ENCODE measurements at regions not wholly inside any gene's neighbourhood (a gene's known extent, or its start where the extent isn't known, plus 50 kb on each side); places are given as distances from the start of the nearest gene placed in this dataset.
"Not testable (repeated sequence)": the region's sequence is repeated elsewhere in the genome, so short reads cannot be mapped to it uniquely, and the experiment has no call there.

GRCh38 chr9:38253200-38253599, 139.3 kb upstream of the ALDH1B1 start:
- DNase-seq, result no peak

- no peak for DNase-seq
These were observed 141.3 kb upstream of the ALDH1B1 start for GRCh38 chr9:38251036-38251860.

GRCh38 chr9:38250279-38251035, 142.0 kb upstream of the ALDH1B1 start:
- DNase-seq, result no peak

GRCh38 chr9:38249587-38250210, 142.8 kb upstream of the ALDH1B1 start:
- DNase-seq, result no peak

- no peak for DNase-seq
These were observed 143.5 kb upstream of the ALDH1B1 start for GRCh38 chr9:38249049-38249448.

GRCh38 chr9:38246833-38247232, 145.7 kb upstream of the ALDH1B1 start:
- DNase-seq, result no peak

- DNase-seq, result no peak
These were observed 147.5 kb upstream of the ALDH1B1 start for GRCh38 chr9:38244971-38245370.

GRCh38 chr9:38243993-38244392, 148.5 kb upstream of the ALDH1B1 start:
- no peak for DNase-seq

GRCh38 chr9:38242151-38242550, 150.4 kb upstream of the ALDH1B1 start:
- not testable (repeated sequence) for DNase-seq

GRCh38 chr9:38240051-38240450, 152.5 kb upstream of the ALDH1B1 start:
- no peak for DNase-seq

- no peak for DNase-seq
These were observed 157.3 kb upstream of the ALDH1B1 start for GRCh38 chr9:38235244-38235643.

GRCh38 chr9:38234479-38235170, 157.9 kb upstream of the ALDH1B1 start:
- DNase-seq, result no peak

GRCh38 chr9:38233796-38234355, 158.6 kb upstream of the ALDH1B1 start:
- no peak for DNase-seq

GRCh38 chr9:38233343-38233742, 159.2 kb upstream of the ALDH1B1 start:
- no peak for DNase-seq

- DNase-seq, result no peak
These were observed 159.6 kb upstream of the ALDH1B1 start for GRCh38 chr9:38232895-38233294.

- DNase-seq, result no peak
These were observed 160.6 kb upstream of the SHB start for GRCh38 chr9:38229504-38230155.

GRCh38 chr9:38229104-38229500, 160.1 kb upstream of the SHB start:
- no peak for DNase-seq

- DNase-seq, result no peak
These were observed 159.5 kb upstream of the SHB start for GRCh38 chr9:38228331-38229103.

GRCh38 chr9:38227656-38228055, 158.6 kb upstream of the SHB start:
- no peak for DNase-seq

- peak; percentile 74 for DNase-seq
These were observed 158.1 kb upstream of the SHB start for GRCh38 chr9:38227061-38227540.

- DNase-seq, result no peak
These were observed 157.5 kb upstream of the SHB start for GRCh38 chr9:38226491-38226951.
